Coronary artery (tissue), 2 donors: ENCODE measurements at regions not wholly inside any gene's neighbourhood (a gene's known extent, or its start where the extent isn't known, plus 50 kb on each side); places are given as distances from the start of the nearest gene placed in this dataset.

ENCODE experiments used
- DNase-seq: peaks from one replicate; pipeline ENCODE4 v3.0.0-alpha.2; 2017; ENCODE audit warnings: low spot score
- H3K27ac ChIP-seq, 2 donors: fragments of 200-600 bp; sonication (generic); one replicate each; pipeline ENCODE4 v1.5.1; 2016 to 2019
- H3K4me3 ChIP-seq: fragments of 200-600 bp; sonication (generic); 2 replicates; pipeline ENCODE4 v1.5.1; 2016; ENCODE audit warnings: mild to moderate bottlenecking, moderate library complexity
- TF ChIP-seq, protein P1 (sequence below): fragments of 200-600 bp; sonication (generic); IDR thresholded peaks from one replicate; pipeline ENCODE4 v1.5.1; 2019; ENCODE audit warnings: antibody characterized with exemption

DNA sequence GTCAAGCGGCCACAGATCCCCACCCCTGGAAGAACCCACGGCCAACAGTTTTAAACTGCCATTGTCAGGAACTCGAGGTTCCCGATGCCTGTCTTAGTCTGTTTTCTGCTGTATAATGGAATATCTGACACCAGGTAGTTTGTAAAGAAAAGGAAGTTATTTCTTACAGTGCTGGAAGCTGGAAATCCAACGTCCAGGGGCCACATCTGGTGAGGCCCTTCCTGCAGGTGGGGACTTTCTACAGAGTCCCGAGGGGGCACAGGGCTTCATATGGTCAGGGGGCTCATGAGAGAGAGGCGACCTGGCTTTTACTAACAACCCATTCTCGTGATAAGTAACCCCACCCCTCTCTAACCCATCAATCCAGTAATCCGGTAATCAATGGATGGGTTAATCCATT lies 501.6 kb upstream of the MYT1L start:
- H3K4me3 ChIP-seq: no peak overlapping the region
- TF ChIP-seq, protein P1, sequence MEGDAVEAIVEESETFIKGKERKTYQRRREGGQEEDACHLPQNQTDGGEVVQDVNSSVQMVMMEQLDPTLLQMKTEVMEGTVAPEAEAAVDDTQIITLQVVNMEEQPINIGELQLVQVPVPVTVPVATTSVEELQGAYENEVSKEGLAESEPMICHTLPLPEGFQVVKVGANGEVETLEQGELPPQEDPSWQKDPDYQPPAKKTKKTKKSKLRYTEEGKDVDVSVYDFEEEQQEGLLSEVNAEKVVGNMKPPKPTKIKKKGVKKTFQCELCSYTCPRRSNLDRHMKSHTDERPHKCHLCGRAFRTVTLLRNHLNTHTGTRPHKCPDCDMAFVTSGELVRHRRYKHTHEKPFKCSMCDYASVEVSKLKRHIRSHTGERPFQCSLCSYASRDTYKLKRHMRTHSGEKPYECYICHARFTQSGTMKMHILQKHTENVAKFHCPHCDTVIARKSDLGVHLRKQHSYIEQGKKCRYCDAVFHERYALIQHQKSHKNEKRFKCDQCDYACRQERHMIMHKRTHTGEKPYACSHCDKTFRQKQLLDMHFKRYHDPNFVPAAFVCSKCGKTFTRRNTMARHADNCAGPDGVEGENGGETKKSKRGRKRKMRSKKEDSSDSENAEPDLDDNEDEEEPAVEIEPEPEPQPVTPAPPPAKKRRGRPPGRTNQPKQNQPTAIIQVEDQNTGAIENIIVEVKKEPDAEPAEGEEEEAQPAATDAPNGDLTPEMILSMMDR: no peak
- peak; percentile 14 for DNase-seq
- no peak overlapping the region for H3K27ac ChIP-seq

DNA sequence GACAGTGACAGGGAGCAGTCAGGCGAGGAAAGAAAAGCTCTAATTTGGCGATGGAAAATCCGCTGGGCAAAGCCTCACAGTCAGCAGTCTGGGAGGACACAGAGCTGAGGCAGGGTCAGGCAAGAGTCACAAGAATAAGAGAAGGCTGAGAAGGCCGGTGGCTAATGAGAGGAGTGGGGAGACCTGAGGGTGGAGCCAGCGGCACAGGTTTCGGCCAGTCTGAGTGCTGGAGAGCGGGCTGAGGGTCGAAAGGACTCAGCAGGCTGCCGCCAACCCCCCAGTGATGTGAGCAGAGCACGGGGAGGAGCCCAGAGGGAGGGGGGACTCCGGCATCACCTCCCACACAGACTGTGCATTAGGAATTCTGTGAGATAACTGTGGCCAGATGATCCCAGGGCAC lies 500.6 kb upstream of the MYT1L start:
- TF ChIP-seq, protein P1: no peak
- H3K27ac ChIP-seq: no peak overlapping the region
- H3K4me3 ChIP-seq: no peak overlapping the region
- DNase-seq: peak; percentile 24

DNA sequence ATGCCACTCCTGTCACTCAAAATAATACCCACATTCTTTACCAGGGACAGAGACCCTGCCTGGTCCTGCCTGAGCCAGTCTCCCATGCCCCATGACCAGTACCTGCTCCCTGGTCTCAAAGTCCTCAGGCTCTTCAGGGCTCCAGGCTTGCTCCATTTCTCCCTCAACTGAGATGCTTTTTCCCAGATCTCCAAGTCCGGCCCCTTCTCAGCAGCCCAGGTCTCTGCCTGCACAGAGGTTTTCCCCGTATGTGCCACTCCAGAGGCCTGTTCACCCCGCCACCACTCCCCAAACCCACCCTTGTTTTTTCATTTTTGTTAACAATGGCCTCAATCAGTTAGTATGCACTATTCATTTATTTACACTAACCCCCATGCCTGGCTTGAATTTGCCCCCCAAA lies 499.5 kb upstream of the MYT1L start:
- H3K27ac ChIP-seq: no peak overlapping the region
- H3K4me3 ChIP-seq: no peak overlapping the region
- peak; percentile 62 for DNase-seq
- TF ChIP-seq, protein P1: no peak

DNA sequence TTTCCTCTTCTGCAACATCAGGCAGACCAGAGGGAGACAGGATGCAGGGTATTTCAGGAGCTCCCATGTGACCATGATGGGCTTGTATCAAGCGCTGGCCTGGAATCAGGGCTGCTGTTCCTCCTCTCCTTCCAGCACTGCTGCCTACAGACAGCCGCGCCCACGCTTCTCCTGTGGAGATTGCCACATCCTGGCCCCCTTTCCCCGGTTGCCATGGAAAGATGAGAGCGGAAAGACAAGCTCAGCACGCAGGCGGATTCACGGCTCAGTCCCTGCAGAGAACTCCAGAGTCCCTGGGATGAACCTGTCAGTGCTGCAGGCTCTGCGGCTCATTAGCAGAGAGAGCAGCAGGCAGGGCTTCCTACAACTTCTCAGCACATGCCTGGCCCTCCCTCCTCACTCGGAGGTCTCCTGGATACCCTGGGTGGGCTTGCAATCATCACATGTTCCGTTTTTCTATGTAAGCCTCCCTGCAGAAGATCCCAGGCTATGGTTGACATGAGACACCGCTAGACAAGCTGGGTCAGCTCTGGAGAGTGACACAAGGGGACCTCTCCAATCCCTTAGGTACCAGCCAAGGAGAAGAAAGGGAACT lies 497.8 kb upstream of the MYT1L start:
- no peak overlapping the region for H3K27ac ChIP-seq
- TF ChIP-seq, protein P1: no peak
- H3K4me3 ChIP-seq: no peak overlapping the region
- peak; percentile 62 for DNase-seq

DNA sequence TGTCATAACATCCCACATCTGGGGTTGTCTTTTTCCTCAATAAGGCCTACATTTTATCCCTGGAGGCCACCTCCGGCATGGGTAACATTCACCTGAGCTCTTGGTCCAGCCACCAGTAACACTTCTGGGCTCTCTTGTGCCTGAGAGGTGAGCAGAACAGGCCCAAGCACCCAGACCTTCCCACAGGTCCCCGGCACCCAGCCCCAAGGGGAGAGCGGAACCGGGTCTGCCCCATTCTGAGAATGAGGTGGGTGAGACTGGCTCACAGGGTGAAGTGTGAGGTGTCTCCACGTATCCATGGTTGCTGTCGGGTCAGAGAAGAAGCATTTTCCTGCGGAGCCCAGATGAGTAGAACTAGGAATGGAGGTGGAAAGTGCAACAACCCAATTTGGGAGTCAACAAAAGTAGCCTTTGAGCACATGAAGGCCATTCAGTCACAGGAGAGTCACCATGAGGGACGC lies 496.7 kb upstream of the MYT1L start:
- TF ChIP-seq, protein P1: no peak
- Histone ChIP-seq H3K4me3 (no peak overlapping the region), H3K27ac (no peak overlapping the region)
- peak; percentile 54 for DNase-seq

DNA sequence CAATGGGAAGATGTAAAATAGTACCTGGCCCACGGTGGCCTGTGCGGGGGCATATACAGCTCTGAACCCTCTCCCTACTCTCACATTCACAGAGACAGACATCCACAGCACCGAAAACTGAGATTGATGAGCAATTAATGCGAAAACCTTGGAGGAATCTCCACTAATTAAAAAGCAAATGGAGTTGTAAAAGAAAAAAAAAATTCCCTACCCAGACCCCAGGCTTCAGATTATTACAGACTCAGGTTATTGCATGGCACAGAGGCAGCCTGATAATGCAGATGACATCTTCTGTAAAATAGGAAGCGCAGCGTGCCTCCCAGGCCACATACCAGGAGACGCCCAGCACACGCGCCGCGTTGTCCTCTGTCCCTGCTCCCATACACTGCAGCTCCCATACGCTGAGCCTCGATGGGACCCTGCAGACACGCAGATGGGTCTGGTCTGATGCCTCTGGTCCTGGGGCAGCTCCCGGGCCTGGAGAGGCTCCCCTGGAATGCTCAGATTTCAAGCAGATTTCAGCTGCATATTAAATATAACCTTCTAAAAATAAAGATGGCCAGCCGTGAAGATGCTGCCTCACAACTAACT lies 496.1 kb upstream of the MYT1L start:
- Histone ChIP-seq H3K4me3 (no peak overlapping the region), H3K27ac (no peak overlapping the region)
- TF ChIP-seq, protein P1: no peak
- peak; percentile 28 for DNase-seq

DNA sequence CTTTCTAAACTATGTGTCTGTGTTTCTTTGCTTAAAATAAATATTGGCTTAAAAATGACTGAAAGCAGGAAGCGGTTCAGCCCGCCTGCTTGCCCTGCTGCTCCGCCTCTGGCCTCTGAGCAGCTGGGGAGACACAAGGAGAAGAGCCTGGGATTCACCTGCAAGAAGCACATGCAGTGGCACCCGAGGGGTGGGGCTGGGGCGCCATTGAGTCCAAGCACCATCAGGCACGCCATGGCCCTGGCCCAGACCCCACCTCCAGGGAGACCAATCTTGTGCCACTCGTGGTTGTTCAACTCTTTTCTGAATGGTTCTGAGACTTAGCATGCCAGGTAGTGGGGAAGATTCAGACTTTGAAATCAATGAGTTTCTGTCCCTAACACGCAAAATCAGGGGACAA lies 495.5 kb upstream of the MYT1L start:
- Histone ChIP-seq H3K27ac (no peak overlapping the region), H3K4me3 (no peak overlapping the region)
- TF ChIP-seq, protein P1: no peak
- peak; percentile 43 for DNase-seq
